Upper lobe of right lung (tissue), 1 donor: ENCODE measurements at regions not wholly inside any gene's neighbourhood (a gene's known extent, or its start where the extent isn't known, plus 50 kb on each side); places are given as distances from the start of the nearest gene placed in this dataset.

ENCODE experiments used
- ATAC-seq: fragments of 200-7000 bp; cut with Tn5 transposase; one replicate; pipeline ENCODE4 v1.9.1; 2020; ENCODE audit warnings: mild to moderate bottlenecking, moderate library complexity
- DNase-seq: peaks from one replicate; pipeline ENCODE4 v3.0.0-alpha.2; 2020
- H3K27ac ChIP-seq: fragments of 200-600 bp; one replicate; pipeline ENCODE4 v1.8.0; 2022
- H3K27me3 ChIP-seq: fragments of 200-600 bp; one replicate; pipeline ENCODE4 v1.8.0; 2022; ENCODE audit warnings: mild to moderate bottlenecking
- H3K36me3 ChIP-seq: fragments of 200-600 bp; one replicate; pipeline ENCODE4 v1.8.0; 2022
- H3K4me1 ChIP-seq: fragments of 200-600 bp; one replicate; pipeline ENCODE4 v1.8.0; 2022
- H3K4me3 ChIP-seq: fragments of 200-600 bp; one replicate; pipeline ENCODE4 v1.8.0; 2022; ENCODE audit warnings: mild to moderate bottlenecking
- H3K9me3 ChIP-seq: fragments of 200-600 bp; one replicate; pipeline ENCODE4 v1.8.0; 2022
- CTCF ChIP-seq: fragments of 200-600 bp; IDR thresholded peaks from one replicate; pipeline ENCODE4 v1.8.0; 2022; ENCODE audit warnings: antibody characterized with exemption
- intact Hi-C: fragments of 100-400 bp; cut with DNase I; formaldehyde crosslinking; loops from one replicate; pipeline ENCODE4 v1.11.0; 2022
- donor health status: DM: no; HTN: yes; CAD: no; lungs with severe emphysema.

DNA sequence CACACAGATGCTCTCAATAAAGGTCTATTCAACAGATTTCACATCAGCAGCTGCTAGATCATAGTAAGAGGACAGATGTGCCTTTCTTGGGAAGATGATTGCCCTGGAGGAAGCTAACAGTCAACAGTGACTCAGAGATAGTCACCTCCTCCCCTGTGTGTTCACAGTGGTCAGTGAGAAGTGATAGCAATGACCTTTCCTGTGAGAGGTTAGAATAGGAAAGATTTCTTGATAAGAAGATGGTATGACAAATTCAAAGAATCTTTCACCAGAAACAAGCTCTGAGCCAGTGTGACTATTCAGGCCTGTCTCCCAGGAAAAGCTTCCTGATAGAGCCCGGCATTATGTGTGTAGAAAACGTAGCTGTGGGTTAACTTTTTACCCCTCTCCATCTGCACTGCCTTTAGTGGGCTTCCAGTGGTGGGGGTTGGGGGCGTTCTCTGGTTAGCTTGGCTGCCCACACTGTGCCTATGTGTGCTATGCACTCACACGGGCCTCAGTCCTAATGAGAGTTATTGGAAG is 66.4 kb upstream of the ARHGAP5 start:
- no peak for ATAC-seq
- no peak overlapping the region for H3K27ac ChIP-seq
- H3K4me1 ChIP-seq = no peaks in the 10 kb centered on the region
- intact Hi-C loops = no loop called here
- TF ChIP-seq CTCF = no peak
- H3K36me3 ChIP-seq = no peaks in the 10 kb centered on the region
- H3K9me3 ChIP-seq = no peaks in the 10 kb centered on the region
- no peak overlapping the region for H3K4me3 ChIP-seq
- H3K27me3 ChIP-seq = no peaks in the 10 kb centered on the region
- DNase-seq = no peak

DNA sequence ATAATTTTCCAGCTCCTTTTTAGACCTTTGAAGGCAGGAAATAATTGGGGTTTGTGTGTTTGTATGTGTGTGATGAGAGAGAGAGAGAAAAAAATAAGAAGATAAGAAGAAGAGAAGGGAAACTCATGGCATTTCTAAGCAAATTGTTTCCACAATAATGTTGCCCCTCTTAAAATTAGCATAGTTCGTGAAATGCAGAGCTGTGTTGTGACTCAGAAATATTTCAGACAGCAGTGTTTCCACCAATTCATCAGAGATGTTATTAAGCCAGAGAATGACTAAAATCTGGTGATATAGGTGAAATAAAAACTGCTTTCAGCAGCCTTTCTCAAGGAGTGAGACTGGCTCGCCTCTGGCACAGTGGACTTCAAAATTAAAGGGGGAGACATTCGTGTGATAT is 65.9 kb upstream of the ARHGAP5 start:
- H3K36me3 ChIP-seq = no peaks in the 10 kb centered on the region
- intact Hi-C loops = no loop called here
- H3K27ac ChIP-seq = no peak overlapping the region
- no peak overlapping the region for H3K4me3 ChIP-seq
- no peak for TF ChIP-seq CTCF
- no peaks in the 10 kb centered on the region for H3K27me3 ChIP-seq
- DNase-seq = no peak
- no peak for ATAC-seq
- H3K4me1 ChIP-seq = no peaks in the 10 kb centered on the region
- H3K9me3 ChIP-seq = no peaks in the 10 kb centered on the region

DNA sequence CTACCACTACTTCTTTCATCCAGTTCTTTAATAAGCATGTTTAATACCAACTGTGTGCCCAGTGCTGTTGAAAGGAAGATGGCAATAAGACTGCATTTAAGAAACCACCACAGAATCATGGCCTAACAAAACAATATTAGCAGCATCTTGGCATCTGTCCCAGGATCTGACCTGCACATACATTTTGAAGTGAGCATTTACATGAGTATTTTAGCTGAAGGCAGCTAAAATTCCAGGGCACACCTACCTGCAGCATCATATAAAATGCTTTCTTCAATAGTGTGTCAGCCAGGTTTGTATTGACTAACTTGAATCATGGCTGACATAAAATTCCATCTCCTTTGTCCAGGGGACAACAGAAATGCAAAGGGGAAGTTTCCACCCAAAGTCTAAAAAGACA is 65.0 kb upstream of the ARHGAP5 start:
- intact Hi-C loops = no loop called here
- no peak overlapping the region for H3K27ac ChIP-seq

DNA sequence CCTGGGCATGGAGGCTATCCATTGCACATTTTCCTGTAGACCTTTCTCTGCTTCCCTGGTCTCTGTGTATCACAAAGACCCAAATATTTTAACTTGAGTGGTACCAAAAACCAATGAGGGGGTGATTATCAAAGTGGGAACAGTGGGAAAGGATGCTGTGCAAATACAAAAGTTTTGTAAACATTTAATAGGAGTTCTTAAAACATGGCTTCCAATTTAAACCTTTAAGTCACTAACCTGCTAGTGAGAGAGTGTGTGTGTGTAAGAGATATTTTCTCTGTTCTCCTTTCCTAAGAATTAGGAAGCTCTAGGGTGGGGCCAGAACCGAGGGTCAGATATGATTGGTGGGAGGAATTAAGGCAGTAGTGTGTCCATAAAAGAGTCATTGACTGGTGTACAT is 64.5 kb upstream of the ARHGAP5 start:
- no peak for TF ChIP-seq CTCF
- intact Hi-C loops = no loop called here
- H3K27ac ChIP-seq = no peak overlapping the region
- no peaks in the 10 kb centered on the region for H3K4me1 ChIP-seq
- no peaks in the 10 kb centered on the region for H3K36me3 ChIP-seq
- DNase-seq = no peak
- no peaks in the 10 kb centered on the region for H3K27me3 ChIP-seq
- H3K9me3 ChIP-seq = no peaks in the 10 kb centered on the region
- ATAC-seq = no peak
- no peak overlapping the region for H3K4me3 ChIP-seq

More for the DNA sequence above, 65.0 kb upstream of the ARHGAP5 start:
- H3K36me3 ChIP-seq = no peaks in the 10 kb centered on the region
- H3K9me3 ChIP-seq = no peaks in the 10 kb centered on the region
- DNase-seq (no peak), ATAC-seq (no peak)
- no peak for TF ChIP-seq CTCF
- no peaks in the 10 kb centered on the region for H3K4me1 ChIP-seq
- H3K27me3 ChIP-seq = no peaks in the 10 kb centered on the region
- no peak overlapping the region for H3K4me3 ChIP-seq

DNA sequence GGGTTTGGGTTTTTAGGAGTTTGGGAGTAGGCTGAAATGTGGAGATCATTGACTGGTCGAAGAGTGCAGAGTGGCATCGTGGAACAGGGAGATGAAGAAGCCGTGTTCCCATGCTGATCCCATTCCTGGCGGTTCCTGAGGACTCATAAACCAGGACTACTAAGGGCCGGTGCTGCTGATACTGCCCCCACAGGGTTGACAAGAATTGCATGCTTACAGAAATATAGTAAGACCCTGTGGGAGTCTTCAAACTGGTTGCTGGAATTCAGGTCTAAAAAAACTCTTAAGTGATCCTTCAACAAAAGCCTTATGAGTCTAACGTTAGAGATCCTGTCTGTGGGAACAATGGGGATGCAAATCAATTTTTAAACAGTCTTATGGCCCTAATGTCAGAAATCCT is 64.0 kb upstream of the ARHGAP5 start:
- TF ChIP-seq CTCF = no peak
- no peaks in the 10 kb centered on the region for H3K9me3 ChIP-seq

DNA sequence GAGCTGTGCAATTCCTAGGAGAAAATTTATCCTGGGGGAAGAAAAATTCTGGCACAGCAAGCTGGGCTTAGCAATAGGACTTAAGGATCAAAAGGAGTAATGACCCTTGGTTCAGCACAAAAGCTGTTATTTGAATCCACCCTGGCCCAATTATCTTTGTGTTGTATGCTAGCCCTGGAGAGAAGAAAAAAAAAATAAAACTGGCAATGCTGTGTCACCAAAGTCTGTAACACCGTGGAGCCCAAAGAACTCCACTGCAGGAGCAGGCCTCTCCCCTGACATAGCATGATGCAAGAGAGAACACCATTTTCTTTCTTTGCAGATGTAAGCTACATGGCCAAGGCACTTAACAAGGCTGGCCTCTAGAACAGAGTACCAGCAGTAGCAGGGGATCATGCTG is 63.0 kb upstream of the ARHGAP5 start:
- intact Hi-C loops = no loop called here
- no peak for DNase-seq
- TF ChIP-seq CTCF = no peak
- ATAC-seq = no peak
- Histone ChIP-seq H3K27me3 (no peaks in the 10 kb centered on the region), H3K4me1 (no peaks in the 10 kb centered on the region), H3K9me3 (no peaks in the 10 kb centered on the region), H3K27ac (no peak overlapping the region), H3K36me3 (no peaks in the 10 kb centered on the region), H3K4me3 (no peak overlapping the region)

More for the DNA sequence above, 64.0 kb upstream of the ARHGAP5 start:
- Histone ChIP-seq H3K4me1 (no peaks in the 10 kb centered on the region), H3K27me3 (no peaks in the 10 kb centered on the region), H3K4me3 (no peak overlapping the region), H3K27ac (no peak overlapping the region), H3K36me3 (no peaks in the 10 kb centered on the region)
- DNase-seq (no peak), ATAC-seq (no peak)
- intact Hi-C loops = no loop called here
